Parathyroid adenoma (tissue), 2 donors: ENCODE measurements at regions not wholly inside any gene's neighbourhood (a gene's known extent, or its start where the extent isn't known, plus 50 kb on each side); places are given as distances from the start of the nearest gene placed in this dataset.
"Not testable (repeated sequence)": the region's sequence is repeated elsewhere in the genome, so short reads cannot be mapped to it uniquely, and the experiment has no call there.

Experiments
- H2AFZ ChIP-seq: fragments of 300-600 bp; sonication (generic); one replicate; pipeline ENCODE4 v1.7.0; 2017; ENCODE audit warnings: antibody characterized with exemption, mild to moderate bottlenecking
- H3K27ac ChIP-seq: fragments of 300-600 bp; sonication (generic); one replicate; pipeline ENCODE4 v1.7.0; 2017
- H3K27me3 ChIP-seq: fragments of 300-600 bp; sonication (generic); one replicate; pipeline ENCODE4 v1.7.0; 2017; ENCODE audit warnings: low read length; ENCODE audit not compliant: control insufficient read depth, insufficient read depth
- H3K36me3 ChIP-seq: fragments of 300-600 bp; sonication (generic); one replicate; pipeline ENCODE4 v1.7.0; 2017; ENCODE audit warnings: low read length; ENCODE audit not compliant: control insufficient read depth, insufficient read depth
- H3K4me1 ChIP-seq: fragments of 300-600 bp; sonication (generic); one replicate; pipeline ENCODE4 v1.7.0; 2017; ENCODE audit warnings: control low read depth
- H3K4me2 ChIP-seq: fragments of 300-600 bp; sonication (generic); one replicate; pipeline ENCODE4 v1.7.0; 2017; ENCODE audit warnings: low read length
- H3K4me3 ChIP-seq: fragments of 300-600 bp; sonication (generic); one replicate; pipeline ENCODE4 v1.7.0; 2017; ENCODE audit warnings: low read depth, low read length
- H3K79me2 ChIP-seq: fragments of 300-600 bp; sonication (generic); one replicate; pipeline ENCODE4 v1.7.0; 2017; ENCODE audit warnings: control low read depth
- H3K9ac ChIP-seq: fragments of 300-600 bp; sonication (generic); one replicate; pipeline ENCODE4 v1.7.0; 2017; ENCODE audit warnings: mild to moderate bottlenecking
- H3K9me3 ChIP-seq: fragments of 300-600 bp; sonication (generic); one replicate; pipeline ENCODE4 v1.7.0; 2017; ENCODE audit warnings: low read length; ENCODE audit not compliant: control insufficient read depth
- CTCF ChIP-seq: fragments of 300-600 bp; sonication (generic); IDR thresholded peaks from one replicate; pipeline ENCODE4 v1.7.0; 2017; ENCODE audit warnings: antibody characterized with exemption, mild to moderate bottlenecking
- donor health status: primary hyperparathyroidism.

- Histone ChIP-seq H3K9ac (no peak overlapping the region), H2AFZ (no peak overlapping the region), H3K4me3 (no peak overlapping the region), H3K4me2 (no peak overlapping the region), H3K27ac (no peak overlapping the region), H3K27me3 (no peaks in the 10 kb centered on the region), H3K36me3 (no peaks in the 10 kb centered on the region), H3K4me1 (no peaks in the 10 kb centered on the region), H3K9me3 (no peaks in the 10 kb centered on the region), H3K79me2 (no peaks in the 10 kb centered on the region)
- TF ChIP-seq CTCF = no peak
Observed at GRCh38 chr6:91886183-91886795, 1299.4 kb upstream of the MAP3K7 start.

- H3K27me3 ChIP-seq, H3K79me2 ChIP-seq, H3K9me3 ChIP-seq, H3K4me2 ChIP-seq, H2AFZ ChIP-seq, H3K4me1 ChIP-seq, H3K36me3 ChIP-seq, H3K27ac ChIP-seq, H3K9ac ChIP-seq, H3K4me3 ChIP-seq: not testable (repeated sequence)
Observed at GRCh38 chr6:91881791-91882190, 1294.9 kb upstream of the MAP3K7 start.

- H3K79me2 ChIP-seq = no peaks in the 10 kb centered on the region
- H3K27me3 ChIP-seq = no peaks in the 10 kb centered on the region
- H3K4me1 ChIP-seq = no peaks in the 10 kb centered on the region
- H3K4me3 ChIP-seq = no peak overlapping the region
- no peak overlapping the region for H2AFZ ChIP-seq
- no peak overlapping the region for H3K27ac ChIP-seq
- H3K9ac ChIP-seq = no peak overlapping the region
- H3K36me3 ChIP-seq = no peaks in the 10 kb centered on the region
- no peaks in the 10 kb centered on the region for H3K9me3 ChIP-seq
- no peak overlapping the region for H3K4me2 ChIP-seq
- no peak for TF ChIP-seq CTCF
Observed at GRCh38 chr6:91879386-91879995, 1292.6 kb upstream of the MAP3K7 start.

GRCh38 chr6:91877994-91878393 is 1291.1 kb upstream of the MAP3K7 start:
- Histone ChIP-seq H3K9ac (no peak overlapping the region), H2AFZ (no peak overlapping the region), H3K4me2 (no peak overlapping the region), H3K27me3 (no peaks in the 10 kb centered on the region), H3K9me3 (no peaks in the 10 kb centered on the region), H3K4me3 (no peak overlapping the region), H3K27ac (no peak overlapping the region), H3K79me2 (no peaks in the 10 kb centered on the region), H3K36me3 (no peaks in the 10 kb centered on the region), H3K4me1 (no peaks in the 10 kb centered on the region)
- TF ChIP-seq CTCF = no peak

GRCh38 chr6:91874971-91875370 is 1288.1 kb upstream of the MAP3K7 start:
- no peak overlapping the region for H3K4me2 ChIP-seq
- TF ChIP-seq CTCF = no peak
- no peaks in the 10 kb centered on the region for H3K9me3 ChIP-seq
- no peaks in the 10 kb centered on the region for H3K27me3 ChIP-seq
- no peak overlapping the region for H2AFZ ChIP-seq
- no peak overlapping the region for H3K27ac ChIP-seq
- H3K4me3 ChIP-seq = no peak overlapping the region
- no peaks in the 10 kb centered on the region for H3K36me3 ChIP-seq
- H3K9ac ChIP-seq = no peak overlapping the region
- H3K4me1 ChIP-seq = no peaks in the 10 kb centered on the region
- H3K79me2 ChIP-seq = no peaks in the 10 kb centered on the region
